ENCODE measurements at regions not wholly inside any gene's neighbourhood (a gene's known extent, or its start where the extent isn't known, plus 50 kb on each side); places are given as distances from the start of the nearest gene placed in this dataset.
"Not testable (repeated sequence)": the region's sequence is repeated elsewhere in the genome, so short reads cannot be mapped to it uniquely, and the experiment has no call there.

DNA sequence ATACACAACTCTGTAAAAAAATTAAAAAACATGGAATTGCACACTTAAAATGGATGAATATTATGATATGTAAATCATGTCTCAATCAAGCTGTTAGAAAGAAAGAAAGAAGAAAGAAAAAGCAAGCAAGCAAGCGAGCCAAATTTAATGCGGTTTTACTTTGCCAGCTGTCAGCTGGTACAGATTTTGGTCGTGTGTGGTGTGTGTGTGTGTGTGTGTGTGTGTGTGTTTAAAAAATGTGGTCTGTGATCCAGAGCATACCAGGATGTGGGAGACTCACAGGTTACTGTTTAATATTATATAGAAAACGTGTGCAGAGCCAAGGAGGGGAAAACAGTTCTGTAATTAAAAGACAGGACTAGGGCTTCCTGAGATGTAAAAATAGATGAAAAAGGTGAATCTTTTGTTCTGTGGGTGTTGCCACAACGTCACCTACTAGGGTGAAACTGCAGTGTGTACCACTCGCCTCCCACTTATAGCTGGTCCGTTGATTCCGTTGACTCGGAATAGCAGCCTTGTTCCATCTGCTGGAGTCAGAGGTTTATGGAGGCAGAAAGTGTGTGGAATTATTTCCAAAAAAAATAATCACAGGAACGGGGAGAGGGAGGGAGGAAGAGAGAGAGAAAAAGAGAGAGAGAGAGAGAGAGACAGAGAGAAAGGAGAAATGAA is 197.7 kb downstream of the BCAS1 start:
- no peak for DNase-seq (ENCODE audit: low read depth)

DNA sequence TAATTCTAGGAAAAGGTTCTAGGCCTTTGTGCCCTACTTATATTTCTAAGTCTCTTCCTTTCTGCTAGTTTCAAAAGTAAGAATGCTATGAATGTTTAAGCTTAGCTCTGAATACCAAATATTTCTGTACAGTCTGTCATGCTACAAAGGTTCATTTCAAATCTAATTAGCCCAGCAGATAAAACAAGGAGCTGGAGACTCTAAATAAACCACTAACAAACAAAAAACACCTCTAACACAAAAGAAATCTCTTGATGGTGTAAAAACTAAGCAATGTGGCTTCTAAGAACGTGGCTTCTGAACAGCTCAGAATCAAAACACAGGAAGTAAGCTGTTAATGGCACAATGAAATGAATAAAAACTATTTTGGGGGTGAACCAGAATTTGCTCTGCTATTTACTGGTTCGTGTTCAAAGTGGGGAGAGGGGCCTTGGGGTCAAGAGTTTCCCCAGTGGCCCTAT is 198.3 kb downstream of the BCAS1 start:
- peak; percentile 35 for DNase-seq (ENCODE audit: low read depth)

DNA sequence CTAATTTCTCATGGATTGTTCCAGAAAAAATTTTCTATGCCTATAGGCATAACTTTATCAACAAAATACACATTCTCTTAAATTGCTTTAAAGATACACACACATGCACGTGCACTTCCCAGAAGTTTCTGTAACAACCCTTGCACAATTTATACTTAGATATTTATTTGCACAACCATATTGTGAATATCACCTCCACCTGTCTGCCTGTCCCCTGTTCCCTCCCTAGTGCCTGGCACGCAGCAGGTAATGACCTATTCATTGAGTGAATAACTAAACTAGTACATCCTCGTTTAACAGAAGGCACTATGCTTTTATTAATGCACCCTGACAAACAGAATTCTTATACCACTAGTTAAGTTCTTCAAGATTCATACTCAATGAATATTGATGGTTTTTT is 198.9 kb downstream of the BCAS1 start:
- no peak for DNase-seq (ENCODE audit: low read depth)

DNA sequence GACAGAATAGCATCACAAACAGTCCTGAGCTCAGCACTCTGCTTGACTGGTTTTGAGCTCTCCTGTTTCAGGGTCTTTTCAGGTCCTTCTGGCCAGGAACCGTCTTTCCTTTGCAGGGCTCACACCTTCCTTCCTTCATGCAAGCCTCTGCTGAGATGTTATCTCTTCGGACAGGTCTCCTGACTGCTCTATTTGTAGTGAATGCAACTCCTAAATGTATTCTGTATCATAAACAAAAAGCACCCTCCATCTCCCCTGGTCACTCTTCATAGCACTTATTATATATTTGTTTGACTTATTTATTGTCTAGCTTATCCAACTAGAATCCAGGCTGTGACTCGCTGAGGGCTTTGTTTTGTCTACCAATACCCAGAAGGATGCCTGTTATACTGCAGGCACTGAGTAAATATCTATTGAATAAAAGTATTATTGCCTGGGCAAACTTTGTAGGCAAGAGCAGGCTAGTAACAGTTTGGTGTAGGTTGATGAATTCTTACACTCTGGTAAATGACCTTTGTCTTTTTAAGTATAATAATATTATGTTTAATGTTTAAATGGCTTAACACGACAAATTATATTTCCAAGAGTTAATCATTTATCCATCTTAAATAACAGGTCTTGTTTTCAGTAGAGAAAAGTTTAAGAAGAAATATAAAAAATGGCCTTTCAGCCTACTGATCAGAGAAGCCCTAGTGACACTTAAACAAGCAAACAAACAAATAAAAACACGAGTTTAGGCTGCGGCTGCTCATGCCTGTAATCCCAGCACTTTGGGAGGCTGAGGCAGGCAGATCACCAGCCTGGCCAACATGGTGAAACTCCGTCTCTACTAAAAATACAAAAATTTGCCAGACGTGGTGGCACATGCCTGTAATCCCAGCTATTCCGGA is 199.7 kb downstream of the BCAS1 start:
- no peak for DNase-seq (ENCODE audit: low read depth)

DNA sequence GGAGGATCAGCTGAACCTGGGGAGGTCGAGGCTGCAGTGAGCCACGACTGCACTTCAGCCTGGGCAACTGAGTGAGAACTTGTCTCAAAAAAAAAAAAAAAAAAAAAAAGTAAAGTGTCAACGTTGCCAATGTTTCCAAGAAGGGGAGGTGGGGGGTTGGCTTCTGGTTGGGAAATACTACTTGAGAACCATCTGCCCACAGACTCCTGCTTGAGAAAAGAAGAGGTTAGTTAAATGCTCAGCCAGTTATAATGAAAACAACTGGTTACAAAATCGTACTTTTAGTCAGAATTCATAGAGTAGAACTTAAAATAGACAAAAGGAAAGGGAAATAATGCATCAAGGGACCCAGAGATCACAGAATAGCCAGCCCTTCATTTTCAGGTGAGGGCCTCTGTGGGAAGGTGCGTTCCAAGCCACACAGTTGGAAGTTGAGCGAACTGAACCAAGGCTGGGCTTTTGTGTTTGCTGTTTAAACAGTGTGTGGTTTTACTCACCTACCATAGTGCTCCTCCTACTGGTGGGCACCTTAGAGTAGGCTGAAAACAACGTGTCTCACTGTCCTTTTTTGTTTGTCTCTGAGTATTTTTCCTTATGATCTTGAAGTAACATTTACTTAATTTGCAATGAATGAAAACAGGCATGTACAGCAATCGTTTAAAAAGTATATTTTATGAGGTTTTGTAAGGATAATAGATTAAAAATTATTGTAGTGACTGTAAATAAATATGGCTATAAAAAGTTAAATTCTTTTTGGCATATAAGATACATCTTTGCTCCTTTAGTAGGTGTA is 200.7 kb downstream of the BCAS1 start:
- DNase-seq (ENCODE audit: low read depth) = peak; percentile 80

DNA sequence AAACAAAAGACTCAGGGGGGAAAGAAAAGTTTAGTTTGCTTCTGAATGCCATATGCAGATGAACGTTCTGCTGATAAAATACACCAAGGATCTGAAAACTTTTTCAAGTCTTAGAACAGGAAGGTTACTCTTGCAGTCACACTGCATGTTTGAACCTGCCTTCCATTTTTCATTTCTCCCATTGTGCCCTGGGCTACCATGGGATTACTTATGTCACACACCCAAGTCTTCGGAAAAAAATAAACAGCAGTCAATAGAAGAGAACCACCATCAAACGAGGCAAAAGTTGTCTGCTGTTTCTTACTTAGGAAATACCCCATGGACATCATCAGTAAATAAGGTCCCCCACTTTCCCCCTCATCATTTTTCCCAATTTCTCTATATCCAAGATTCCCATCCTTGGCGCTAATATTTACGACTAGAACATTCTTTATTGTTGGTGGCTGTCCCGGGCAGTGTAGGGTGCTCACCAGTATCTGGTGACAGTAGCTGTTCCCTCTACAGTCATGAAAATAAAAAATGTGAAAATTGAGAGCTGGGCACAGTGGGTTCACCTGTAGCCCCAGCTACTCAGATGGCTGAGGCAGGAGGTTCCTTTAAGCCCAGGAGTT is 202.5 kb downstream of the BCAS1 start:
- no peak for DNase-seq (ENCODE audit: low read depth)

DNA sequence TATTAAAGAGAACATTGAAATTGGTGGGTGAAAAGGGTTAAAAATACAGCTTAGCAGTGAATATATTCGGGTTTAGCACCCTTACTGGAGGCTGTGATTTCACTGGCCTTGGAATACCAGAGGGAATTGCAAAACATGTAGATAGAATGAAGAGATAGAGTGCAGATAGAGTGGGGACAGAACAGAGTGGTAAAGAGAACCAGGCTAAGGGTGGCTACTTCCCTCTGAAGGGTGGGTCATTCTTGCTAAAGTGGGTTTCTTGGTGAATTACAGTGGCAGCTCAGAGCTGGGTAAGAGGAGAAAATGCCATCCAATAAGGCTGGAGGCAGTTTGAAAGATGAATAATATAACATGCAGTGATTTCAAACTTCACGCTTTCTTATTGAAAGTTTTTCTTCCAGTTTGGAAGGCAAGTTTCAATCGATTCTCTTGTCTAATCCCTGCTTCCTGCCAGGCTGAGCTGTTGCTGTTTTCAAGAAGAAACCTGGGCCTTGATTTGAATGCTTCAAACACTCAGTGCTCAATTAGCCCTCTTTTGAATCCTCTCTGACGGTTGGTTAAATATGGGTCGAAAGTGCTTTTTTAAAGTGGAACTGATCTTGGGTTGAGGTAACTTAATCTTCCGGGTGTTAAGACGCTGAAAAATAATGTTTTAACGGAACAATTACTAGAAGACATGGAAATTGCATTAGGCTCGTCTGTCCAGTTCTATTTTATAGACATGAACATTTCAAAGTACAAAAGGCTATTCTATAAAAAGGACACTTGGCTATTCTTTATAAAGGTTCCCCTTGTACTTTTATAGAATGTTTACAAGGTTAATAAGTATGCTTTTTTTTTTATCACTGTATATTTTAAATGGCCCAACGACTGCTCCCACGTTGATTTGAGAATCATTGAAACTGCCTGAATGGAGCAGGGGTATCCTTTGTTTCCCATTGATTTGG is 203.3 kb downstream of the BCAS1 start:
- peak; percentile 45 for DNase-seq (ENCODE audit: low read depth)

DNA sequence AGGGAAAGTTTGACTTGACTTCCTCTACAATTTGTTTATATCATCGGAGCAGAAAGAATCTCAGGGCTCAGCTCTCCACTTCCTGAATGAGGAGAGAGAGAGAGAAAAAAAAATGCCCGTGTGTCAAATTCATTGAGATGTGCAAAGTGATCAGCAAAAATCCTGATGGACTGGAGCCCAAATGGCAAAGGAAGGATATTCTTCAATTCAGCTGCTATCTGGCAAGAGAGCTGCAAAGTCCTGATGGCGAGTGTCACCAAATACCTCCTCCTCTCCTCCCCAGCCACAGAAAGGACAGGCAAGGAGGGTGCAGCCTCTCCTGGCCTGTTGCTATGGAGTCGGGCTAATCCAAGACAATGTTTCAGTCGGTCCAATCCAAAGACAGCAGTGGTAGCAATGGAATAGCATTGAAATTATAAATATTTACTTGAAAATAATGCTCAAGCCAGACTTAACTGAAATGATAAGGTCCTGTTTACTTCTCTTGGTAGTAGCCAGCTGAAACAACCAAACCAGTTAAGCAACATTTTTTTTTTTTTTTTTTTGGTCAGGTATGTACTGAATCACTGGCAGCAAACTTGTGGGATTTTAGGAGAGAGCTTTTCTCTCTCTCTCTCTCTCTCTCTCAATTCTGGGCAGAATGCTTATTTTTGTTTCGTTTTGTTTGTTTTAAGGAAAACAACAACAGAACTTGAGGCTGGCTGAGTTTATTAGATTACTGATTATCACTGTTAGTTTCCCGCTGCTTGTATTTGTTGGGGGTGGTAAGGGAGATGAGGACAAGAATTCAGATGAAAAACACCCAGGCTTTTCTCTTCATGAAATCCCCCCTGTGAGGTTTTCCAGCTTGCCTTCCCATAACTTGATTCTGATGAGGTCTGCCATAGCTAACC is 204.2 kb downstream of the BCAS1 start:
- DNase-seq (ENCODE audit: low read depth) = peak; percentile 79

DNA sequence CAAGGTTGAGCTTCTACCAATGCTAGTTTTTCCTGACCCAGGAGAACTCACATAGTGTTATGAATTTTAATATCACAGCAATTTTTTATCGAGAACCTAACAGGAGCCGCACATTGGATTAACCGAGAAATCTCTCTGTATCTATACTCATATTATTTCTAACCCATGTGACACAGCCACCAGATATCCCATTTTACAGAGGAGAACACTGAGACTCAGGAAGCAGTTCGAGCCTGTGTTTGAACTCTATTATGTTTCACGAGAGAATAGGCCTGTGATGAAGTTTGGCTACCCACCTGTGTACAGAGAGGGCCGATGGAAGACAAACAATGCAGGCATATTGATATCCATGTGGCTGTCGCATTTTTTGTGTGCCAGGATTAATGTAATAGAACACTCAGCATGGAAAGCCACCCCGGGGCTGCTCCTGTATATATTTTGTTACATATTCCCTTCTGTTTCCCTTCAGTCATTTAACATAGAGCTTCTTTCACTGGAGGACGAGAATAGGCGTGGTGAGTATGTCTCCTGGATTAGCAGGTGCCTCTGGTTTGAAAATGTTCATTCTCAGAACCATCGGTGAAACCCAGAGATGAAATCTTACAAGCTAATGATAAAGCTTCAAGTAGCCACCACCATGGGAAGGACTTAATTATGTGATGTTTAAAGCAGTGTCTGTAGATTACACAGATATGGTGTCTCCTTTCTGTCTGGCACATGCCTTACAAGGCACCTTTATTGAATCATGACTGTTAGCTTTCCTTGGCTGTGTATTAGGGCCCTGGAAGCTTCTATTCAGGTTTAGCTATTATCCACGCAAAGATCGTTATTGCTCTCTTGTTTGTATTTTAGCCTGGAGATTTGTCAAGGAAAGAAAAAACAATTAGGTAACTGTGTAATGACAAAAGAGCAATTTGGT is 205.4 kb downstream of the BCAS1 start:
- not testable (repeated sequence) for DNase-seq (ENCODE audit: low read depth)

DNA sequence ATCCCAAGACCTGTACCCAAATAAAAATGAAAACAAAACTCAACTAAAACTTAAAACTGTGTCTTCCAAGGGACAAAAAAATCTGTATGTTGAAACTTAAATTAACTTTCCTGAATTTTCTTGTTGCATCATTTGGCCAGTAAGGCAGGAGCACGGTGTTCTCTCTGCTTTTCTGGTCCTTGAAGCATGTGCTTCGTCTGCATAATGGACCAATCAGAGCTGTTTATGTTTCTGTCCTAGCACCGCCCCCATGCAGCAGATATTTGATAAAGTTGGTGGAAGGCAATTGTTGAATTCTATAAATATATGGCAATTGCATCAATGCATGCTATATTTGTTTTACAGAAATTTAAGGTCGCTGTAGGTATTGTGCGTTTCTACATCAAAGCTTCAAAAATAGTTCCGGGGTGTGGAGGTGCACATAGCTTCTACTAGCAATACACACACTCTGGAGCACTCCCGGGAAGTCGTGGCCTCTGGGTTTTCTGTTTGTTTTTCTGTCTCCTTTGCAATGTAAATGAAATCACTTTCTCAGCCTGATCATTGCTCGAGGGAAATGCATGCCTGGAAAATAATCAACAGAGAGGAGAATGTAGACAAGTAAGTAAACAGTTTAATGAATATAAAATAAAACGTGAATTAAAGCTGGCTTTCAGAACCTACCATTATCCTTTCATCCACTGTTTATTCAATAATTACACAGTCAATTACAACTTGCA is 206.3 kb downstream of the BCAS1 start:
- peak; percentile 56 for DNase-seq (ENCODE audit: low read depth)

DNA sequence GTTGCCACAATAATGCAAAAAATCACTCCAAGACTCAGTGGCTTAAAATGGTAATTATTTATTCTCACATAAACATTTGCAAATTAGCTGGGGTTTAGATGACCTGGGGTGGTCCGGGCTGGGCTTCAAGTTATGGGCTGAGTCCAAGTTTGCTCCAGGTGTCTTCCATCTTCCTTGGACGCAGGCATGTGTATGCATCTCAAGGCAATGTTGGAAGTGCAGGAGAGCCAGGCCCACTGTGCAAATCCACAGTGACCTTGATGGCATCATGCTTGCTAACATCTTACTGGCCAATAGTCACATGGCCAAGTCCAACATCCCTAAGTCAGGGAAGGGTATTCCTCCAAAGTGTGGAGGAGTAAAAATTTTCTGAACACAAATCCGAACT is 206.9 kb downstream of the BCAS1 start:
- DNase-seq (ENCODE audit: low read depth) = not testable (repeated sequence)

DNA sequence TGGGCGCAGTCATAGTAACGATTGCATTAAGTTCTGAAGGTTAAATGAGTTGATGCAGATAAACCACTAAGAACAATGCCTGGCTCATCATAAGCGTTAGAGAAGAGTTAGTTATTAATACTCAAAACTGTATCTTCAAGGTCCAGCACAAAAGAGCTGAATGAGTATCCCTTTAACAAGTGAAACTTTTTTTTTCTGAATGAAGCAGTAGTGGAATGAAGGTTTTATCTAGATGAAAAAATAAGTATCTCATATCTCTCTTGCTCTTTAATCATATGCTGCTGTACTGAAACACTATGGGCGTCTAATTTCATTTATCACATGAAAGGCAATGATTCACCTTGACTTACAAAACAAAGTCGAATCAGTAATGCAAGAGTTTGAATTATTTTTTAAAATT is 207.4 kb downstream of the BCAS1 start:
- not testable (repeated sequence) for DNase-seq (ENCODE audit: low read depth)

DNA sequence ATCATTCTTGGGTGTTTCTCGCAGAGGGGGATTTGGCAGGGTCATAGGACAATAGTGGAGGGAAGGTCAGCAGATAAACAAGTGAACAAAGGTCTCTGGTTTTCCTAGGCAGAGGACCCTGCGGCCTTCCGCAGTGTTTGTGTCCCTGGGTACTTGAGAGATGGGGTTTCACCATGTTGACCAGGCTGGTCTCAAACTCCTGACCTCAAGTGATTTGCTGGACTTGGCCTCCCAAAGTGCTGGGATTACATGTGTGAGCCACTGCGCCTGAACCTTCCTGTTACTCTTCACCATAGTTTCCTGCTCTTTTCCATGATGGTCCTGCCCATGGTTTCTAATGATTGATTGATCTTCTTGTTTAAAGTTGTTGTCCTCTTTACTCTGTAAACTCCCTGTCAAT is 207.9 kb downstream of the BCAS1 start:
- DNase-seq (ENCODE audit: low read depth) = not testable (repeated sequence)

DNA sequence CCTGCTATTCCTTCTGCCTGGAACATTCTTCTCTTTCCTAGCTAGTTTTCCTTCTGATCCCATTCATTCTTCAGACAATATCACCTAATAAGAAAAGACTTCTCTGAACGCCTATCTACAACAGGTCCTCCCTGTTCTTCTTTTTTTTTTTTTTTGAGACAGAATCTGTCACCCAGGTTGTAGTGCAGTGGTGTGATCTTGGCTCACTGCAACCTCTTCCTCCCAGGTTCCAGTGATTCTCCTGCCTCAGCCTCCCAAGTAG is 208.3 kb downstream of the BCAS1 start:
- not testable (repeated sequence) for DNase-seq (ENCODE audit: low read depth)

DNA sequence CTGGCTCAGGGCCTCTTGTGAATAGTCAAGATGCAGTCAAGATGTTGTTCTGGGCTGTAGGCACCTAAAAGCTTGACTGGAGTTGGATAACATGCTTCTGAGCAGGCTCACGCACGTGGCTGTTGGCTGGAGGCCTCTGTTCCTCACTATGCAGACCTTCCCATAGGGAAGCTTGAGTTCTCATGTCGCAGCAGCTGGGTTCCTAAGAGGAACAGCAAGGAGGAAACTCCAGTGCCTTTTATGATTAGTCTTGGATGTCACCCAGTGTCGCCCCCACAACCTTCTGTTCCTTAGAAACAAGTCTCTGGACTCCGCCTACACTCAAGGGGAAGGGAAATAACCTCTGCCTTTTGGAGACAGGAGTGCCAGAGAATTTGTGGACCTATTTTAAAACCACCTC is 210.7 kb downstream of the BCAS1 start:
- no peak for DNase-seq (ENCODE audit: low read depth)

DNA sequence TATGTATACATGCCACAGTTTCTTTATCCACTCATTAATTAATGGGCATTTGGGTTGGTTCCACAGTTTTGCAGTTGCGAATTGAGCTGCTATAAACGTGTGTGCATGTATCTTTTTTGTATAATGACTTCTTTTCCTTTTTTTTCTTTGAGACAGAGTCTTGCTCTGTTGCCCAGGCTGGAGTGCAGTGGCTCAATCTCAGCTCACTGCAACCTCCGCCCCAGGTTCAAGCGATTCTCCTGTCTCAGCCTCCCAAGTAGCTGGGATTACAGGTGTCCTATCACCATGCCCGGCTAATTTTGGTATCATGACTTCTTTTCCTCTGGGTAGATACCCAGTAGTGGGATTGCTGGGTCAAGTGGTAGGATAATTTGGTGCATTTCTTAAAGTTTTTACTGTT is 211.4 kb downstream of the BCAS1 start:
- DNase-seq (ENCODE audit: low read depth) = not testable (repeated sequence)

DNA sequence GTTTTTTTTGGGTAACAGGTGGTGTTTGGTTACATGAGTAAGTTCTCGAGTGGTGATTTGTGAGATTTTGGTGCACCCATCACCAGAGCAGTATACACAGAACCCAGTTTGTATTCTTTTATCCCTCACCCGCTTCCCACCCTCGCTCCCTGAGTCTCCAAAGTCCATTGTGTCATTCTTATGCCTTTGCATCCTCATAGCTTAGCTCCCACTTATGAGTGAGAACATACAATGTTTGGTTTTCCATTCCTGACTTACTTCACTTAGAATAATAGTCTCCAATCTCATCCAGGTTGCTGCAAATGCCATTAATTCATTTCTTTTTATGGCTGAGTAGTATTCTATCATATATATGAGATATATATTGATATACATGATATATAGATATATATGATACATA is 211.9 kb downstream of the BCAS1 start:
- not testable (repeated sequence) for DNase-seq (ENCODE audit: low read depth)

DNA sequence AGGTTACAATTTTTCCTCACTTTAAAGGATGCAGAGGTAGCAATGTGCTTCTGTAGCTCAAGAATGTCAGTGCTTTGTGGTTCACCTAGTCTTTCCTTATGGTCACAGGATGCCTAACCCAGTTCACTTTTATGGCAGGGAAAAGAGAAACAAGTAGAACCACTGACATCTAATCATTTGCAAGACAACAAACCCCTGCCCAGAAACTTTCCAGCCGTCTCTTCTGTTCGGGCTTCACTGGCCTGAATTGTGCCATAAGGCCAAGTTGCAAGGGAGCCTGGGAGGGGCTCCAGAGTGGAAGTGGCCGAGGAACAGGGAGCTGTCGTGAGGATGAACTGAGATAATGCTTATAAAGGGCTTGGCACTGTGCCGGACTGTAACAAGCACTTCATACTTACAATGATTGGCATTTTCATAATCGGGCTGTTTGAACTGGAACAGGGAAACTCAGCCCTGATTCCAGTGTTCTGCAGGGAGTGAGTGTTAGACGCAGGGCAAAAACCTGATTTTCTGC is 212.6 kb downstream of the BCAS1 start:
- no peak for DNase-seq (ENCODE audit: low read depth)
